Suprapubic skin (tissue), 4 donors: ENCODE measurements at regions not wholly inside any gene's neighbourhood (a gene's known extent, or its start where the extent isn't known, plus 50 kb on each side); places are given as distances from the start of the nearest gene placed in this dataset.

Source experiments
- CTCF ChIP-seq, 2 donors: fragments of 200-600 bp in 1 of 2; fragments of 450-650 bp in 1 of 2; sonication (generic) in 1 of 2; IDR thresholded peaks; one replicate each; pipeline ENCODE4 v1.5.1; 2016 to 2019; ENCODE audit warnings: antibody characterized with exemption in 2 of 2, mild to moderate bottlenecking in 1 of 2, moderate library complexity in 1 of 2
- POLR2A ChIP-seq, 2 donors: fragments of 450-650 bp; IDR thresholded peaks; one replicate each; pipeline ENCODE4 v1.6.1; 2017; ENCODE audit warnings: antibody characterized with exemption in 2 of 2, mild to moderate bottlenecking in 2 of 2, moderate library complexity in 2 of 2
- POLR2AphosphoS5 ChIP-seq, 3 donors: sonication (generic); formaldehyde crosslinking; IDR thresholded peaks; one replicate each; pipeline ENCODE4 v1.6.1; 2017; ENCODE audit warnings: antibody characterized with exemption in 3 of 3

GRCh38 chr7:109091042-109091441 lies 521.4 kb downstream of the DNAJB9 start:
- TF ChIP-seq POLR2AphosphoS5 (IDR thresholded peaks at IDR 0.05) = no peak
- TF ChIP-seq CTCF (IDR thresholded peaks at IDR 0.05) = no peak
- no peak for TF ChIP-seq POLR2A (IDR thresholded peaks at IDR 0.05)
